Osteoblast (primary cell): ENCODE measurements at regions not wholly inside any gene's neighbourhood (a gene's known extent, or its start where the extent isn't known, plus 50 kb on each side); places are given as distances from the start of the nearest gene placed in this dataset.

Experiments used
- DNase-seq: peaks from one replicate; pipeline ENCODE4 v3.0.0; 2011; ENCODE audit warnings: low spot score, mixed read lengths; ENCODE audit not compliant: insufficient read length; ENCODE audit errors: missing footprints
- H2AFZ ChIP-seq: 2 replicates; pipeline ENCODE4 v1.6.0; 2011; ENCODE audit warnings: mild to moderate bottlenecking, low read length
- H3K27ac ChIP-seq: 2 replicates; pipeline ENCODE4 v1.5.1; 2011; ENCODE audit warnings: mild to moderate bottlenecking, low read depth, low read length, moderate library complexity
- H3K27me3 ChIP-seq: 2 replicates; pipeline ENCODE4 v1.6.0; 2012; ENCODE audit warnings: mild to moderate bottlenecking, control low read depth, inconsistent platforms, low read length, moderate library complexity; ENCODE audit not compliant: insufficient read depth
- H3K36me3 ChIP-seq: 2 replicates; pipeline ENCODE4 v1.5.1; 2011; ENCODE audit warnings: mild to moderate bottlenecking, low read length, control low read depth, moderate library complexity; ENCODE audit not compliant: insufficient read depth
- H3K4me1 ChIP-seq: 2 replicates; pipeline ENCODE4 v1.5.1; 2011; ENCODE audit warnings: mild to moderate bottlenecking, low read length, control low read depth, moderate library complexity; ENCODE audit not compliant: insufficient read depth
- H3K4me2 ChIP-seq: 2 replicates; pipeline ENCODE4 v1.6.0; 2011; ENCODE audit warnings: mild to moderate bottlenecking, low read length; ENCODE audit not compliant: insufficient read depth
- H3K4me3 ChIP-seq: fragments of 200-600 bp; sonication (generic); 3 replicates; pipeline ENCODE4 v1.5.1; 2012; ENCODE audit warnings: mild to moderate bottlenecking, low read length, inconsistent platforms; ENCODE audit not compliant: insufficient read depth
- H3K79me2 ChIP-seq: 2 replicates; pipeline ENCODE4 v1.6.0; 2012; ENCODE audit warnings: mild to moderate bottlenecking, low read length, control low read depth, inconsistent platforms; ENCODE audit not compliant: insufficient read depth
- H3K9me3 ChIP-seq: 2 replicates; pipeline ENCODE4 v1.5.1; 2011; ENCODE audit warnings: low read depth, low read length, control low read depth
- H4K20me1 ChIP-seq: 2 replicates; pipeline ENCODE4 v1.6.0; 2012; ENCODE audit warnings: mild to moderate bottlenecking, low read length, control low read depth; ENCODE audit not compliant: insufficient read depth
- CTCF ChIP-seq: IDR thresholded peaks from 2 replicates; pipeline ENCODE4 v1.5.1; 2011; ENCODE audit warnings: mild to moderate bottlenecking, low read depth, low read length, moderate library complexity; ENCODE audit errors: extremely low read depth

GRCh38 chr1:232291681-232292080 lies 338.3 kb downstream of the SIPA1L2 start:
- DNase-seq = no peak
- H3K27ac ChIP-seq = no peak overlapping the region
- no peaks in the 10 kb centered on the region for H3K9me3 ChIP-seq
- no peaks in the 10 kb centered on the region for H4K20me1 ChIP-seq
- no peaks in the 10 kb centered on the region for H3K36me3 ChIP-seq
- H3K79me2 ChIP-seq = no peaks in the 10 kb centered on the region
- H3K27me3 ChIP-seq = no peaks in the 10 kb centered on the region
- no peak for TF ChIP-seq CTCF
- no peak overlapping the region for H2AFZ ChIP-seq
- no peak overlapping the region for H3K4me3 ChIP-seq
- no peaks in the 10 kb centered on the region for H3K4me1 ChIP-seq
- H3K4me2 ChIP-seq = no peak overlapping the region

GRCh38 chr1:232291261-232291660 lies 338.7 kb downstream of the SIPA1L2 start:
- no peak overlapping the region for H3K27ac ChIP-seq
- H3K4me1 ChIP-seq = no peaks in the 10 kb centered on the region
- H3K36me3 ChIP-seq = no peaks in the 10 kb centered on the region
- no peaks in the 10 kb centered on the region for H3K27me3 ChIP-seq
- DNase-seq = no peak
- H4K20me1 ChIP-seq = no peaks in the 10 kb centered on the region
- no peaks in the 10 kb centered on the region for H3K9me3 ChIP-seq
- H3K4me3 ChIP-seq = no peak overlapping the region
- TF ChIP-seq CTCF = no peak
- no peaks in the 10 kb centered on the region for H3K79me2 ChIP-seq
- H2AFZ ChIP-seq = no peak overlapping the region
- no peak overlapping the region for H3K4me2 ChIP-seq

GRCh38 chr1:232290570-232290969 lies 339.4 kb downstream of the SIPA1L2 start:
- no peak for DNase-seq
- no peaks in the 10 kb centered on the region for H3K9me3 ChIP-seq
- no peaks in the 10 kb centered on the region for H3K36me3 ChIP-seq
- H3K79me2 ChIP-seq = no peaks in the 10 kb centered on the region
- H3K4me1 ChIP-seq = no peaks in the 10 kb centered on the region
- no peaks in the 10 kb centered on the region for H4K20me1 ChIP-seq
- H2AFZ ChIP-seq = no peak overlapping the region
- no peak overlapping the region for H3K27ac ChIP-seq
- H3K27me3 ChIP-seq = no peaks in the 10 kb centered on the region
- TF ChIP-seq CTCF = no peak
- no peak overlapping the region for H3K4me2 ChIP-seq
- H3K4me3 ChIP-seq = no peak overlapping the region

DNA sequence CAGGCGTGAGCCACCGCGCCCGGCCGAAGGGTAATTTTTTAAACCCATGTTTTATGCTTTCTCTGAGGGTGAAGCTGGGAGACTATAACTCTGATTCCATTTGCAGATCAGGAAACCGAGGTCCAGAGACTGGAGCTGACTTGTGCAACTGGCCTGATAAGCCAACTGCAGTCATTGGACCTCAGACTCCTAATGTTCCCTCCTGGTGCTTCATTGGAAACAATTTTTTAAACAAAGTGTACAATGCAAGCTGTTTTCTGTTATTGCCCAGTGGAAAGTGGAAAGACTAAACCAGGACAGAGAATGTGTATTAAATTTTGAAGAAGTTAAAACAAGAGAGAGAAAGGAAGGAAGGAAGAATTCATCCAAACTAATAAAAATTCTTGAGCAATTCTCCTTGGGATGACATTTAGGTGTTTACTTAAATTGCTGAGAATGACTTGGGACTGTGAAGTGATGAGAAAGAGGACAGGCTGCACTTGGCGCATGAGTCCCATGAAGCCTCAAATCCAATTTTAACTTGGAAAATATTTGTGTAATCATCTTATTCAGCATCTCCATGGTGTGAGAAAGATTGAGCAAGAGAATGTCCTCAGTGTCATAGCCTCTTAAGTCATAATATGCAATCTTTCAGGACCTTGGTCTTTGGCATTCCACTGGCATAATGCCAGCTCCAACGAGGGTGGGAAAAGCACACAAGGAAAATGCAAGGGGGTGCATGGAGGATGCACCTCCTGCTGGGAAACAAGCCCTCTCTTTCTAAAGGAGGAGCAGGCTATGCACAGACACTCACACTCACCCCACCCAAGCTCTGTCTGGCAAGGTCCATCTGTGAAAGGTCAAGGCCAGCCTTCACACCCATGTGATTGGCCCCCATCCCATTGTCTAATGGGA lies 342.0 kb downstream of the SIPA1L2 start:
- Histone ChIP-seq H3K4me2 (no peak overlapping the region), H3K9me3 (no peaks in the 10 kb centered on the region), H3K36me3 (no peaks in the 10 kb centered on the region), H3K79me2 (no peaks in the 10 kb centered on the region), H3K27ac (no peak overlapping the region), H2AFZ (no peak overlapping the region), H3K27me3 (no peaks in the 10 kb centered on the region), H4K20me1 (no peaks in the 10 kb centered on the region), H3K4me3 (no peak overlapping the region), H3K4me1 (no peaks in the 10 kb centered on the region)
- TF ChIP-seq CTCF = no peak
- no peak for DNase-seq
